ENCODE measurements at regions not wholly inside any gene's neighbourhood (a gene's known extent, or its start where the extent isn't known, plus 50 kb on each side); places are given as distances from the start of the nearest gene placed in this dataset.

- intact Hi-C loops (cut with DNase I), result no loop called here
- no peak for DNase-seq
- Histone ChIP-seq H3K27me3 (no peaks in the 10 kb centered on the region), H3K9me3 (no peaks in the 10 kb centered on the region), H3K9ac (ENCODE audit: low read depth in 2 of 2, low read length in 2 of 2) (no peak overlapping the region), H3K4me1 (no peaks in the 10 kb centered on the region), H3K36me3 (no peaks in the 10 kb centered on the region), H3K4me3 (no peak overlapping the region), H3K27ac (no peak overlapping the region)
- no peak for TF ChIP-seq CTCF (IDR thresholded peaks at IDR 0.05)
These were observed 476.4 kb downstream of the INSC start for GRCh38 chr11:15591112-15591537.

DNA sequence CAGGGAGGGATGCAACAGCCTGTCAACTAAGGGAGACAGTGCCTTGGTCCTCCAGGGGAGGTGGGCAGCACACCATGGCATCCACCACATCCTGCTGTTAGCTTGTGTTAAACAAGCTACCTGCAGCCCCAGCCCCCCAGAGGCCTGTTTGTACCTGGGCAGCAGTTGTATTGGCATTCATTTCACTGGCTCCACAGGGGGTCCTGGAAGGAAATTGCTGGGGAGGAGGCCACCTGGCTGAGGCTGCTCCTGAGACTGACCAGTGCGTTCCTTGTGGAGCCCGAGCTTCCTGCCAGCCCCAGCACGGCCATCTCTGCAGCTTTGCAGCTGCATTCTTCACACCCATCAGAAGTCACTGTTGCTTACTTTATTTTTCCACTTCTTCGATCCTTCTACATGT lies 479.9 kb downstream of the INSC start:
- no peaks in the 10 kb centered on the region for H3K27me3 ChIP-seq
- intact Hi-C loops (cut with DNase I), result no loop called here

GRCh38 chr11:15599376-15599775 lies 484.7 kb downstream of the INSC start:
- H3K4me1 ChIP-seq, result no peaks in the 10 kb centered on the region
- no peaks in the 10 kb centered on the region for H3K9me3 ChIP-seq
- H3K9ac ChIP-seq (ENCODE audit: low read depth in 2 of 2, low read length in 2 of 2), result no peak overlapping the region
- H3K36me3 ChIP-seq, result no peaks in the 10 kb centered on the region
- intact Hi-C loops (cut with DNase I), result no loop called here
- no peak for DNase-seq
- no peak overlapping the region for H3K4me3 ChIP-seq
- H3K27ac ChIP-seq, result no peak overlapping the region
- no peaks in the 10 kb centered on the region for H3K27me3 ChIP-seq
- TF ChIP-seq CTCF (IDR thresholded peaks at IDR 0.05), result no peak

More for the DNA sequence above, 479.9 kb downstream of the INSC start:
- Histone ChIP-seq H3K9ac (ENCODE audit: low read depth in 2 of 2, low read length in 2 of 2) (no peak overlapping the region), H3K9me3 (no peaks in the 10 kb centered on the region), H3K36me3 (no peaks in the 10 kb centered on the region), H3K4me3 (no peak overlapping the region), H3K27ac (no peak overlapping the region), H3K4me1 (no peaks in the 10 kb centered on the region)
- no peak for DNase-seq
- no peak for TF ChIP-seq CTCF (IDR thresholded peaks at IDR 0.05)

GRCh38 chr11:15602047-15602446 lies 487.3 kb downstream of the INSC start:
- no peak for DNase-seq
- intact Hi-C loops (cut with DNase I), result no loop called here
- no peak for TF ChIP-seq CTCF (IDR thresholded peaks at IDR 0.05)
- Histone ChIP-seq H3K9ac (ENCODE audit: low read depth in 2 of 2, low read length in 2 of 2) (no peak overlapping the region), H3K27ac (no peak overlapping the region), H3K4me1 (no peaks in the 10 kb centered on the region), H3K27me3 (no peaks in the 10 kb centered on the region), H3K4me3 (no peak overlapping the region), H3K36me3 (no peaks in the 10 kb centered on the region), H3K9me3 (no peaks in the 10 kb centered on the region)

DNA sequence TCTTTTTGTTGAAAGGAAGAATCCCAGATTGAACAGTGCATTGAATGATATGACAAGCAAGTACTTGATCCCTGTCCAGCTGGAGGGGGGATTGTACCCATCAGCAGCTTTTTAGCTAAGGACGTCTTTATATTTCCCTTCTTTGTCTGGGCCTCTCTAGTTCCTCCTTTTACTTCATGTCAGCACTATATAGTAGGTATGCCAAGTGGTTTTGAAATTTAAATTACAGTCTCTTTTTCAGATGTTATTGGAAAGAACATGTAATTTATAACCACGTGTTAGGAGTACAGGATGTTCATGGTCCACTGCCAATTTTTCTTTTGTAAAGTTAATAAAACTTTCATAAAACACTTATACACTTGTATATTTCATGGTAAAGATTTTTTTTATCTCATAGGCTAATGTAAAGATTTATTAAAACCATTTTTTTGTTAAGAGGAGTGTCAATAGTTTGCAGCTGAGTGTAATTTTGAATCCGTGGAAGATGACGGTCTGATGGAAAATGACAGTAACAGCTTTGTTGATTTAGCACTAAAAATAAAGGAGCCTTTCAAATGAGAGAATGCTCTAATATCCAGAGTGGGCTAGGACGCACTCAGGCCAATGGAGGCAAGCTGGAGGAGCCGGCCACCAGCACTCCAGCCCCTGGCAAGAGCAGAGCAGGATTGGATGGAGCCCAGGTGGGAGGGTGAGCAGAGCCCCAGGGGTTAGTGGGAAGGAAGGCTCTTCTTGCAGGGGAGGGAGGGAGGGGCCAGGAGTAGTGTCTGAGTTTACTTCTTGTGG lies 488.3 kb downstream of the INSC start:
- Histone ChIP-seq H3K4me1 (no peaks in the 10 kb centered on the region), H3K36me3 (no peaks in the 10 kb centered on the region), H3K9ac (ENCODE audit: low read depth in 2 of 2, low read length in 2 of 2) (no peak overlapping the region), H3K27ac (no peak overlapping the region), H3K4me3 (no peak overlapping the region), H3K27me3 (no peaks in the 10 kb centered on the region), H3K9me3 (no peaks in the 10 kb centered on the region)
- intact Hi-C loops (cut with DNase I), result no loop called here
- no peak for DNase-seq
- TF ChIP-seq CTCF (IDR thresholded peaks at IDR 0.05), result no peak
